B cell (primary cell): ENCODE measurements at regions not wholly inside any gene's neighbourhood (a gene's known extent, or its start where the extent isn't known, plus 50 kb on each side); places are given as distances from the start of the nearest gene placed in this dataset.

Source experiments
- ATAC-seq: fragments of 200-7000 bp; cut with Tn5 transposase; one replicate; pipeline ENCODE4 v1.10.0; 2021; ENCODE audit warnings: low read depth, mild to moderate bottlenecking, moderate number of reproducible peaks, moderate library complexity
- CTCF ChIA-PET: fragments of 350-600 bp; sonication (Branson Sonifier 250); formaldehyde crosslinking; loops from one replicate; lab custom pipeline; 2021; ENCODE audit warnings: antibody characterized with exemption, inconsistent platforms; lab: Charles Lee
- POLR2A ChIA-PET: fragments of 350-600 bp; sonication (Branson Sonifier 250); formaldehyde crosslinking; loops from one replicate; lab custom pipeline; 2021; ENCODE audit warnings: antibody characterized with exemption; lab: Charles Lee
- DNase-seq: peaks from one replicate; pipeline ENCODE4 v3.0.0; 2013
- H2AFZ ChIP-seq: 2 replicates; pipeline ENCODE4 v1.6.1; 2012; ENCODE audit warnings: mild to moderate bottlenecking, low read depth, low read length; ENCODE audit not compliant: insufficient read depth, poor library complexity, severe bottlenecking
- H3K27ac ChIP-seq, 2 donors: 1 replicate in 1 of 2; 2 replicates in 1 of 2; pipeline ENCODE4 v1.5.1; 2012 to 2013; ENCODE audit warnings: low read length in 2 of 2, mild to moderate bottlenecking in 2 of 2, moderate library complexity in 1 of 2
- H3K27me3 ChIP-seq, 4 experiments: fragments of 200-600 bp in 1 of 4; sonication (generic) in 1 of 4; replicated peaks in 1 of 4; 1 replicate in 2 of 4; 2 replicates in 2 of 4; pipeline versions ENCODE4 v1.6.1 to v1.7.0; 2013 to 2016; ENCODE audit warnings: low read length in 3 of 4, mild to moderate bottlenecking in 2 of 4, mixed read lengths in 1 of 4, moderate library complexity in 1 of 4; ENCODE audit not compliant: insufficient read depth in 4 of 4, control insufficient read depth in 3 of 4; ENCODE audit errors: control extremely low read depth in 1 of 4
- H3K36me3 ChIP-seq, 2 experiments: replicated peaks in 1 of 2; 1 replicate in 1 of 2; 2 replicates in 1 of 2; pipeline versions ENCODE4 v1.6.1 to v1.7.1; 2013; ENCODE audit warnings: low read length in 1 of 2; ENCODE audit not compliant: insufficient read depth in 2 of 2, control insufficient read depth in 1 of 2; ENCODE audit errors: control extremely low read depth in 1 of 2, extremely low read depth in 1 of 2
- H3K4me1 ChIP-seq, 2 donors: fragments of 200-600 bp in 1 of 2; sonication (generic) in 1 of 2; 1 replicate in 1 of 2; 2 replicates in 1 of 2; pipeline versions ENCODE4 v1.5.1 to v1.6.1; 2013 to 2017; ENCODE audit warnings: low read length in 2 of 2; ENCODE audit not compliant: control insufficient read depth in 2 of 2, insufficient read depth in 2 of 2
- H3K4me2 ChIP-seq: replicated peaks from 2 replicates; pipeline ENCODE3; 2012; ENCODE audit warnings: mild to moderate bottlenecking, low read depth, low read length; ENCODE audit not compliant: poor library complexity, severe bottlenecking
- H3K4me3 ChIP-seq, 5 experiments: fragments of 200-600 bp in 1 of 5; sonication (generic) in 1 of 5; 1 replicate in 3 of 5; 2 replicates in 2 of 5; pipeline versions ENCODE4 v1.5.1 to v1.7.0; 2011 to 2016; ENCODE audit warnings: low read length in 4 of 5, mild to moderate bottlenecking in 4 of 5, low read depth in 2 of 5, control low read depth in 1 of 5, moderate library complexity in 1 of 5; ENCODE audit not compliant: insufficient read depth in 1 of 5; ENCODE audit errors: control extremely low read depth in 1 of 5, extremely low read depth in 1 of 5
- H3K79me2 ChIP-seq: fragments of 200-600 bp; sonication (generic); one replicate; pipeline ENCODE4 v1.6.0; 2016; ENCODE audit warnings: low read length; ENCODE audit not compliant: control insufficient read depth, insufficient read depth
- H3K9ac ChIP-seq: fragments of 200-600 bp; sonication (generic); 2 replicates; pipeline ENCODE4 v1.6.1; 2017; ENCODE audit warnings: mild to moderate bottlenecking, low read length, moderate library complexity
- H3K9me3 ChIP-seq, 3 donors: one replicate each; pipeline versions ENCODE4 v1.6.1 to v1.7.1; 2013; ENCODE audit warnings: low read length in 2 of 3; ENCODE audit not compliant: control insufficient read depth in 2 of 3, insufficient read depth in 1 of 3; ENCODE audit errors: control extremely low read depth in 1 of 3
- H4K20me1 ChIP-seq: 2 replicates; pipeline ENCODE4 v1.6.0; 2012; ENCODE audit warnings: mild to moderate bottlenecking, low read length; ENCODE audit not compliant: insufficient read depth, control insufficient read depth, poor library complexity, severe bottlenecking
- H3K27ac Mint-ChIP-seq: one replicate; pipeline ENCODE4 v1.8.0; 2021; ENCODE audit warnings: mixed read lengths
- H3K27me3 Mint-ChIP-seq: one replicate; pipeline ENCODE4 v1.8.0; 2021; ENCODE audit warnings: mixed read lengths
- H3K4me1 Mint-ChIP-seq: one replicate; pipeline ENCODE4 v1.8.0; 2021; ENCODE audit warnings: mixed read lengths
- H3K4me3 Mint-ChIP-seq: one replicate; pipeline ENCODE4 v1.8.0; 2021; ENCODE audit warnings: mixed read lengths
- H3K9me3 Mint-ChIP-seq: one replicate; pipeline ENCODE4 v1.8.0; 2022; ENCODE audit warnings: mixed read lengths; ENCODE audit not compliant: insufficient read depth
- CTCF ChIP-seq: fragments of 200-600 bp; IDR thresholded peaks from one replicate; pipeline ENCODE4 v1.8.0; 2022; ENCODE audit warnings: antibody characterized with exemption, mild to moderate bottlenecking
- EZH2 ChIP-seq: IDR thresholded peaks from 2 replicates; pipeline ENCODE4 v1.6.1; 2012; ENCODE audit warnings: borderline replicate concordance, low read depth, mild to moderate bottlenecking, moderate library complexity, low read length; ENCODE audit not compliant: insufficient read depth, poor library complexity, severe bottlenecking
- WGBS: methylation state at CpG from one replicate; pipeline ENCODE4 v1.1.5; 2013; ENCODE audit warnings: missing lambda C conversion rate; ENCODE audit not compliant: insufficient coverage; 5-methylcytosine and 5-hydroxymethylcytosine counted together
- intact Hi-C: fragments of 100-400 bp; cut with micrococcal nuclease; formaldehyde crosslinking; loops from one replicate; pipeline ENCODE4 v1.10.0; 2022

- CTCF ChIA-PET = no interaction called here
Observed at GRCh38 chr11:131168839-131169713, 201.3 kb upstream of the NTM start.

More at GRCh38 chr11:131168839-131169713, 201.3 kb upstream of the NTM start:
- Histone ChIP-seq H2AFZ (no peak overlapping the region), H3K79me2 (no peaks in the 10 kb centered on the region), H3K27me3 (no peaks in the 10 kb centered on the region), H3K9me3 (no peaks in the 10 kb centered on the region), H3K4me3 (no peak overlapping the region), H4K20me1 (no peaks in the 10 kb centered on the region), H3K9ac (no peak overlapping the region), H3K4me1 (no peaks in the 10 kb centered on the region), H3K4me2 (no peak overlapping the region), H3K27ac (no peak overlapping the region), H3K36me3 (no peaks in the 10 kb centered on the region)
- Mint-ChIP-seq H3K4me1 (no peaks in the 10 kb centered on the region), H3K4me3 (no peak overlapping the region), H3K27ac (no peak overlapping the region), H3K27me3 (no peaks in the 10 kb centered on the region), H3K9me3 (no peaks in the 10 kb centered on the region)
- POLR2A ChIA-PET = no interaction called here
- intact Hi-C loops = no loop called here
- no peak for DNase-seq
- TF ChIP-seq CTCF = no peak
- TF ChIP-seq EZH2 = no peak
- ATAC-seq = no peak
- WGBS = 100% methylated on average over 1 of the region's 5 CpGs
